ENCODE measurements at regions not wholly inside any gene's neighbourhood (a gene's known extent, or its start where the extent isn't known, plus 50 kb on each side); places are given as distances from the start of the nearest gene placed in this dataset.

DNA sequence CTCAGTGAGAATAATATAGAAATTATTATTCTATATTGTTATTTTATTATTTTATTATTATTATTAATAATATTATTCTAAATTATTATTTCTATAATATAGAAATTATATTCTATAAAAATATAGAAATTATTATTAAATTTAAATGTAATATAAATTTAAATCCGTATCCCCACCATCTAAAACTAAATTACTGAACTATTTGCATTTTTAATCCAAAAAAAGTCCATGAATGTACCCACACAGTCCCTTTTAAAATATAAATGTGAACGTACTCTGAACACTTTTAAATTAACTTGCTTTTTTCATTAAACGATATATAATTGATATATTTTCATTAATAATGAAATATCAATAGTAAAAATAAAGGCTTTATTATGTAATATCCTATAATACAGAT is 248.3 kb upstream of the PCDH7 start:
- H3K27ac Mint-ChIP-seq: no peak overlapping the region
- Histone ChIP-seq H3K27ac (ENCODE audit: low read depth, low read length) (no peak overlapping the region), H3K9me3 (ENCODE audit: control insufficient read depth, low read length) (no peaks in the 10 kb centered on the region), H3K4me3 (ENCODE audit: low read length) (no peak overlapping the region), H3K27me3 (ENCODE audit: control insufficient read depth, insufficient read depth, low read length, poor library complexity, severe bottlenecking) (no peaks in the 10 kb centered on the region), H3K4me1 (ENCODE audit: control insufficient read depth, insufficient read depth, low read length) (no peaks in the 10 kb centered on the region), H3K36me3 (ENCODE audit: control insufficient read depth, insufficient read depth, low read length) (no peaks in the 10 kb centered on the region), H3K9ac (ENCODE audit: extremely low read depth, low read length, poor library complexity, severe bottlenecking) (no peak overlapping the region)
- H3K9me3 Mint-ChIP-seq: no peaks in the 10 kb centered on the region
- TF ChIP-seq, protein P1, sequence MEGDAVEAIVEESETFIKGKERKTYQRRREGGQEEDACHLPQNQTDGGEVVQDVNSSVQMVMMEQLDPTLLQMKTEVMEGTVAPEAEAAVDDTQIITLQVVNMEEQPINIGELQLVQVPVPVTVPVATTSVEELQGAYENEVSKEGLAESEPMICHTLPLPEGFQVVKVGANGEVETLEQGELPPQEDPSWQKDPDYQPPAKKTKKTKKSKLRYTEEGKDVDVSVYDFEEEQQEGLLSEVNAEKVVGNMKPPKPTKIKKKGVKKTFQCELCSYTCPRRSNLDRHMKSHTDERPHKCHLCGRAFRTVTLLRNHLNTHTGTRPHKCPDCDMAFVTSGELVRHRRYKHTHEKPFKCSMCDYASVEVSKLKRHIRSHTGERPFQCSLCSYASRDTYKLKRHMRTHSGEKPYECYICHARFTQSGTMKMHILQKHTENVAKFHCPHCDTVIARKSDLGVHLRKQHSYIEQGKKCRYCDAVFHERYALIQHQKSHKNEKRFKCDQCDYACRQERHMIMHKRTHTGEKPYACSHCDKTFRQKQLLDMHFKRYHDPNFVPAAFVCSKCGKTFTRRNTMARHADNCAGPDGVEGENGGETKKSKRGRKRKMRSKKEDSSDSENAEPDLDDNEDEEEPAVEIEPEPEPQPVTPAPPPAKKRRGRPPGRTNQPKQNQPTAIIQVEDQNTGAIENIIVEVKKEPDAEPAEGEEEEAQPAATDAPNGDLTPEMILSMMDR (conservative IDR thresholded peaks at IDR 0.05): no peak
- no peak for DNase-seq
- H3K36me3 Mint-ChIP-seq (ENCODE audit: low read depth): no peaks in the 10 kb centered on the region
- 83% methylated on average over 1 of the region's 3 CpGs; no CpG with 5 or more reads in 1 of the 2 experiments for WGBS, 2 experiments (ENCODE audit: insufficient coverage in 1 of 2, insufficient read length in 1 of 2)
- no peak overlapping the region for H3K4me3 Mint-ChIP-seq
- no peaks in the 10 kb centered on the region for H3K27me3 Mint-ChIP-seq (ENCODE audit: insufficient read depth)
- H3K4me1 Mint-ChIP-seq: no peaks in the 10 kb centered on the region

DNA sequence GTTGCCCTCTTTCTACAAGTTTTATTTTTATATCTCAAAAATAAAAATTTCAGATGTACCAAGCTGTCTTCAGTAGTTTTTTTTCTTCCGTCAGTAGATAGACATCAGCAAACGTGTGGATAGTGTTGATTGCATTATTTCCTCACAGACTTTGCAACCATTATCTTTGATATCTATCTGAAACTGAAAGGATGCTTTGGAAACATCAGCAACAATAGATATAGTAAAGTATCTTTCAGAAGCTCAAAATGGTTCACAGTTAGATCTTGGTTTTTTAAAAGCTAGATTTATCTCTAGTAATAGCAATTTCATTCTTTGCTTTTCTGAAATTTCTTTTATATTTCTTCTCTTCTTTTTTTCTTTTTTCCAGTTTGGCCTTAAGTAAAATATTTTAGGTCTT is 246.9 kb upstream of the PCDH7 start:
- Histone ChIP-seq H3K4me3 (ENCODE audit: low read length) (no peak overlapping the region), H3K27me3 (ENCODE audit: control insufficient read depth, insufficient read depth, low read length, poor library complexity, severe bottlenecking) (no peaks in the 10 kb centered on the region), H3K36me3 (ENCODE audit: control insufficient read depth, insufficient read depth, low read length) (no peaks in the 10 kb centered on the region), H3K27ac (ENCODE audit: low read depth, low read length) (no peak overlapping the region), H3K9me3 (ENCODE audit: control insufficient read depth, low read length) (no peaks in the 10 kb centered on the region), H3K9ac (ENCODE audit: extremely low read depth, low read length, poor library complexity, severe bottlenecking) (no peak overlapping the region), H3K4me1 (ENCODE audit: control insufficient read depth, insufficient read depth, low read length) (no peaks in the 10 kb centered on the region)
- Mint-ChIP-seq H3K27ac (no peak overlapping the region), H3K4me1 (no peaks in the 10 kb centered on the region), H3K9me3 (no peaks in the 10 kb centered on the region), H3K27me3 (ENCODE audit: insufficient read depth) (no peaks in the 10 kb centered on the region), H3K36me3 (ENCODE audit: low read depth) (no peaks in the 10 kb centered on the region), H3K4me3 (no peak overlapping the region)
- TF ChIP-seq, protein P1 (conservative IDR thresholded peaks at IDR 0.05): no peak
- no peak for DNase-seq
- WGBS, 2 experiments (ENCODE audit: insufficient coverage in 1 of 2, insufficient read length in 1 of 2): 80% methylated on average over 2 of the region's 2 CpGs; no CpG with 5 or more reads in 1 of the 2 experiments

DNA sequence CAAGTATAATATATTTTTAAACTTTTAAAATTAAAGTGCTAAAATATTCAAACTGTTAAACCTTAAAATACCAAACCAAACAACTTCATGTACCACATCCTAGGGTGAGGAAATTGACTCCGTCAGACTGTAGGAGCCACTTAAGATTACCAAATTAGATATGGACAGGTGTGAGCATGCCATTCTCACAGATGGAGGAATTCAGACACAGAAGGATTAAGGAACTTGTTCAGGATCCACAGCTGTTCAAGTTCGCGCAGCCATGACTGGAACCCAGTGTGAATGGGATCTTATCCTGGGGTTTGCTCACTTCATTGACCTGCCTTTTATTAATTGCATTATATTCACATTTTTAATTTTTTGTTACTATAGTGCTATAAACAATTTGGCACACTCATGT is 224.9 kb upstream of the PCDH7 start:
- Histone ChIP-seq H3K9ac (ENCODE audit: extremely low read depth, low read length, poor library complexity, severe bottlenecking) (no peak overlapping the region), H3K36me3 (ENCODE audit: control insufficient read depth, insufficient read depth, low read length) (no peaks in the 10 kb centered on the region), H3K9me3 (ENCODE audit: control insufficient read depth, low read length) (no peaks in the 10 kb centered on the region), H3K27ac (ENCODE audit: low read depth, low read length) (no peak overlapping the region), H3K4me3 (ENCODE audit: low read length) (no peak overlapping the region), H3K4me1 (ENCODE audit: control insufficient read depth, insufficient read depth, low read length) (no peaks in the 10 kb centered on the region), H3K27me3 (ENCODE audit: control insufficient read depth, insufficient read depth, low read length, poor library complexity, severe bottlenecking) (no peaks in the 10 kb centered on the region)
- no peaks in the 10 kb centered on the region for H3K36me3 Mint-ChIP-seq (ENCODE audit: low read depth)
- WGBS, 2 experiments (ENCODE audit: insufficient coverage in 1 of 2, insufficient read length in 1 of 2): 93 to 100% methylated on average over 2 to 3 of the region's 3 CpGs
- no peaks in the 10 kb centered on the region for H3K27me3 Mint-ChIP-seq (ENCODE audit: insufficient read depth)
- TF ChIP-seq, protein P1 (conservative IDR thresholded peaks at IDR 0.05): no peak
- H3K9me3 Mint-ChIP-seq: no peaks in the 10 kb centered on the region
- H3K27ac Mint-ChIP-seq: no peak overlapping the region
- no peak for DNase-seq
- no peaks in the 10 kb centered on the region for H3K4me1 Mint-ChIP-seq
- H3K4me3 Mint-ChIP-seq: no peak overlapping the region
